ENCODE measurements at regions not wholly inside any gene's neighbourhood (a gene's known extent, or its start where the extent isn't known, plus 50 kb on each side); places are given as distances from the start of the nearest gene placed in this dataset.
A peak's percentile ranks its signal among the peaks of the same experiment; 100 is the strongest.
"Not testable (repeated sequence)": the region's sequence is repeated elsewhere in the genome, so short reads cannot be mapped to it uniquely, and the experiment has no call there.

- no peak for DNase-seq (ENCODE audit: low spot score)
These were observed 115.6 kb upstream of the KLF14 start for GRCh38 chr7:130849604-130850003.

- DNase-seq (ENCODE audit: low spot score), result no peak
These were observed 116.9 kb upstream of the KLF14 start for GRCh38 chr7:130850956-130851355.

GRCh38 chr7:130852867-130853266, 118.9 kb upstream of the KLF14 start:
- no peak for DNase-seq (ENCODE audit: low spot score)

GRCh38 chr7:130853503-130854279, 119.7 kb upstream of the KLF14 start:
- DNase-seq (ENCODE audit: low spot score), result no peak

GRCh38 chr7:130854481-130854880, 120.5 kb upstream of the KLF14 start:
- no peak for DNase-seq (ENCODE audit: low spot score)

GRCh38 chr7:130856866-130857265, 122.9 kb upstream of the KLF14 start:
- no peak for DNase-seq (ENCODE audit: low spot score)

GRCh38 chr7:130860832-130861231, 126.8 kb upstream of the KLF14 start:
- not testable (repeated sequence) for DNase-seq (ENCODE audit: low spot score)

GRCh38 chr7:130865408-130866236, 131.6 kb upstream of the KLF14 start:
- no peak for DNase-seq (ENCODE audit: low spot score)

GRCh38 chr7:130867039-130867438, 133.0 kb upstream of the KLF14 start:
- no peak for DNase-seq (ENCODE audit: low spot score)

- no peak for DNase-seq (ENCODE audit: low spot score)
These were observed 133.7 kb upstream of the KLF14 start for GRCh38 chr7:130867581-130868136.

- no peak for DNase-seq (ENCODE audit: low spot score)
These were observed 134.1 kb upstream of the KLF14 start for GRCh38 chr7:130868139-130868538.

- DNase-seq (ENCODE audit: low spot score), result no peak
These were observed 135.9 kb upstream of the KLF14 start for GRCh38 chr7:130869918-130870317.

GRCh38 chr7:130872341-130872740, 138.3 kb upstream of the KLF14 start:
- no peak for DNase-seq (ENCODE audit: low spot score)

GRCh38 chr7:130872756-130873448, 138.9 kb upstream of the KLF14 start:
- no peak for DNase-seq (ENCODE audit: low spot score)

- no peak for DNase-seq (ENCODE audit: low spot score)
These were observed 140.3 kb upstream of the KLF14 start for GRCh38 chr7:130874071-130874915.

- DNase-seq (ENCODE audit: low spot score), result peak; percentile 35
These were observed 141.3 kb upstream of the KLF14 start for GRCh38 chr7:130875265-130875741.

GRCh38 chr7:130875901-130876300, 141.9 kb upstream of the KLF14 start:
- no peak for DNase-seq (ENCODE audit: low spot score)

- DNase-seq (ENCODE audit: low spot score), result no peak
These were observed 143.4 kb upstream of the KLF14 start for GRCh38 chr7:130877236-130877990.

- DNase-seq (ENCODE audit: low spot score), result no peak
These were observed 143.9 kb upstream of the KLF14 start for GRCh38 chr7:130877991-130878305.

GRCh38 chr7:130878785-130879184, 144.8 kb upstream of the KLF14 start:
- no peak for DNase-seq (ENCODE audit: low spot score)

- no peak for DNase-seq (ENCODE audit: low spot score)
These were observed 145.2 kb upstream of the KLF14 start for GRCh38 chr7:130879191-130879590.

All from CD4-positive, alpha-beta T cell treated with Interleukin-2 at 100 ng/mL for 4 hours (primary cell).